ENCODE measurements at regions not wholly inside any gene's neighbourhood (a gene's known extent, or its start where the extent isn't known, plus 50 kb on each side); places are given as distances from the start of the nearest gene placed in this dataset.
"Not testable (repeated sequence)": the region's sequence is repeated elsewhere in the genome, so short reads cannot be mapped to it uniquely, and the experiment has no call there.

DNA sequence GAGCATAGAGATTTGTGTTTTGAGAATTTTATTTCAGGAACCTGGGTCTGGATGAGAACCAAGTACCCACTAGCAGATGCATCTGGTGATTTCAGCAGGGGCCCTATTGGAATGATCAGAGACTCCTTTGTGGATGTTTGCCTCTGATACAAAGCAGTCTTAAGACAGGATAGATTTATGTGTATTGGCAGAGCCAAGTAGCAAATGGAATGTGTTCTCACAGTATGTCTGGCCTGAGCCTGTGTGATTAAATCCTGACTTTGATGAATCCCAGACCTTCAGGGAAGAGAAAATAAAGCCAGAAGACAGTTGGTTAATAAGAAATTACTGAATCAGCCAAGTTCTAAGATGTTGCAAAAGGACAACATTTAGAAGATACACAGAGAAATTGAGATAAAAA is 755.5 kb upstream of the SEMA6D start:
- H3F3A ChIP-seq (ENCODE audit: insufficient read depth, low read length) = no peaks in the 10 kb centered on the region
- no peak overlapping the region for H3K9ac ChIP-seq (ENCODE audit: low read length)
- H3K9me3 ChIP-seq (replicated peaks; ENCODE audit: insufficient read depth, low read length) = no peaks in the 10 kb centered on the region
- no peak for DNase-seq
- H4K20me1 ChIP-seq (ENCODE audit: insufficient read depth, low read length) = no peaks in the 10 kb centered on the region
- no peak overlapping the region for H3K4me3 ChIP-seq (ENCODE audit: low read length)
- no peaks in the 10 kb centered on the region for H3K36me3 ChIP-seq (replicated peaks; ENCODE audit: insufficient read depth, low read length)
- H3K4me2 ChIP-seq (ENCODE audit: low read depth, low read length) = no peak overlapping the region
- H3K4me1 ChIP-seq (ENCODE audit: low read length) = no peaks in the 10 kb centered on the region
- no peaks in the 10 kb centered on the region for H3K9me2 ChIP-seq (replicated peaks; ENCODE audit: insufficient read depth, low read length)
- TF ChIP-seq EZH2 (optimal IDR thresholded peaks at IDR 0.05; ENCODE audit: low read depth, low read length) (no peak), EZH2phosphoT487 (IDR thresholded peaks at IDR 0.05; ENCODE audit: low read length) (no peak)
- TF ChIP-seq, protein P1, sequence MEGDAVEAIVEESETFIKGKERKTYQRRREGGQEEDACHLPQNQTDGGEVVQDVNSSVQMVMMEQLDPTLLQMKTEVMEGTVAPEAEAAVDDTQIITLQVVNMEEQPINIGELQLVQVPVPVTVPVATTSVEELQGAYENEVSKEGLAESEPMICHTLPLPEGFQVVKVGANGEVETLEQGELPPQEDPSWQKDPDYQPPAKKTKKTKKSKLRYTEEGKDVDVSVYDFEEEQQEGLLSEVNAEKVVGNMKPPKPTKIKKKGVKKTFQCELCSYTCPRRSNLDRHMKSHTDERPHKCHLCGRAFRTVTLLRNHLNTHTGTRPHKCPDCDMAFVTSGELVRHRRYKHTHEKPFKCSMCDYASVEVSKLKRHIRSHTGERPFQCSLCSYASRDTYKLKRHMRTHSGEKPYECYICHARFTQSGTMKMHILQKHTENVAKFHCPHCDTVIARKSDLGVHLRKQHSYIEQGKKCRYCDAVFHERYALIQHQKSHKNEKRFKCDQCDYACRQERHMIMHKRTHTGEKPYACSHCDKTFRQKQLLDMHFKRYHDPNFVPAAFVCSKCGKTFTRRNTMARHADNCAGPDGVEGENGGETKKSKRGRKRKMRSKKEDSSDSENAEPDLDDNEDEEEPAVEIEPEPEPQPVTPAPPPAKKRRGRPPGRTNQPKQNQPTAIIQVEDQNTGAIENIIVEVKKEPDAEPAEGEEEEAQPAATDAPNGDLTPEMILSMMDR (IDR thresholded peaks at IDR 0.05; ENCODE audit: low read length) = no peak
- no peak overlapping the region for H2AFZ ChIP-seq (ENCODE audit: low read length)
- H3K79me2 ChIP-seq (ENCODE audit: low read length) = no peaks in the 10 kb centered on the region
- H3K27ac ChIP-seq (ENCODE audit: low read length) = no peak overlapping the region
- no peaks in the 10 kb centered on the region for H3K27me3 ChIP-seq (replicated peaks; ENCODE audit: insufficient read depth, low read length)

DNA sequence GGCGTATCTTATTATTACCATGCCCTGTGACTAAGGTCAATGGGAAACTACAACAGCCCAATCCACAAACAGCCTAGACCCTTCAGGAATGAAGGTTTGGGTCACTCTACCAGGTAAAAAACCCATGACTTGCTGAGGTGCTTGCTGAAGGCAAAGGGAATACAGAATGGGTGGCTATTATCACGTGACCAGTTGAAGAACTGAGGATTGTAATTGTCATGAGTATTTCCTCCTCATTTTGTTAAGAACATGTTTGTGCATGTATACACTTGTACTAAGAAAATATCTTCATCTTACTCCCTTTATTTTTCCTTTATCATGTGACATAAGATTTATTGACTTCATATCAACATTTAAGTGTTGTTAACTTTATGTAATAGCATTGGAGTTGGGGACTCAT is 729.2 kb upstream of the SEMA6D start:
- H3K4me1 ChIP-seq (ENCODE audit: low read length); H3K36me3 ChIP-seq (replicated peaks; ENCODE audit: insufficient read depth, low read length); H3K27ac ChIP-seq (ENCODE audit: low read length); H3K27me3 ChIP-seq (replicated peaks; ENCODE audit: insufficient read depth, low read length); H4K20me1 ChIP-seq (ENCODE audit: insufficient read depth, low read length); H3F3A ChIP-seq (ENCODE audit: insufficient read depth, low read length); H3K4me2 ChIP-seq (ENCODE audit: low read depth, low read length); H3K4me3 ChIP-seq (ENCODE audit: low read length); H3K79me2 ChIP-seq (ENCODE audit: low read length); DNase-seq; H3K9ac ChIP-seq (ENCODE audit: low read length); H3K9me3 ChIP-seq (replicated peaks; ENCODE audit: insufficient read depth, low read length); H2AFZ ChIP-seq (ENCODE audit: low read length); H3K9me2 ChIP-seq (replicated peaks; ENCODE audit: insufficient read depth, low read length): not testable (repeated sequence)

DNA sequence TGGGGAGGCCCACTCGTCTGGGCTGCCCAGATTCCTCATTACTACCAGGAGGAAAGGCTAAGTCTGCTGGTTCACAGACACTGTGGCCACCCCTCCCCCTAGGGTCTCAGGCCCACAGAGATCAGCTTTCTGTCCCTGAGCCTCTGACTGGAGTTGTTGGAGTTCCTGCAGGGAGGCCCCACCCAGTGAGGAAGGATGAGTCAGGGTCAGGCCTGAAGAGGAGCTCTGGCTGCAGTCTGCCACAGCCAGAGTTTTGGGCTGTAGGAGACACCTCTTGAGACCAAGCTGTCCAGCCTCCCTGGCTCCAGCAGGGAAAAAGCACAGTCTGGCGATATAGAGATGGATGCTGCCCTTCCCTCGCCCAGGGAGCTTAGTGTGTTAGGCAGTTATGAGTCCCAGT is 720.9 kb upstream of the SEMA6D start:
- H4K20me1 ChIP-seq (ENCODE audit: insufficient read depth, low read length) = no peaks in the 10 kb centered on the region
- H3K9me2 ChIP-seq (replicated peaks; ENCODE audit: insufficient read depth, low read length) = no peaks in the 10 kb centered on the region
- H3K36me3 ChIP-seq (replicated peaks; ENCODE audit: insufficient read depth, low read length) = no peaks in the 10 kb centered on the region
- H3K9me3 ChIP-seq (replicated peaks; ENCODE audit: insufficient read depth, low read length) = no peaks in the 10 kb centered on the region
- TF ChIP-seq EZH2phosphoT487 (IDR thresholded peaks at IDR 0.05; ENCODE audit: low read length) = no peak
- no peak for TF ChIP-seq EZH2 (optimal IDR thresholded peaks at IDR 0.05; ENCODE audit: low read depth, low read length)
- TF ChIP-seq, protein P1 (IDR thresholded peaks at IDR 0.05; ENCODE audit: low read length) = no peak
- no peaks in the 10 kb centered on the region for H3K79me2 ChIP-seq (ENCODE audit: low read length)
- H3K4me3 ChIP-seq (ENCODE audit: low read length) = no peak overlapping the region
- no peak overlapping the region for H2AFZ ChIP-seq (ENCODE audit: low read length)
- H3F3A ChIP-seq (ENCODE audit: insufficient read depth, low read length) = no peaks in the 10 kb centered on the region
- no peak overlapping the region for H3K9ac ChIP-seq (ENCODE audit: low read length)
- DNase-seq = no peak
- no peaks in the 10 kb centered on the region for H3K27me3 ChIP-seq (replicated peaks; ENCODE audit: insufficient read depth, low read length)
- no peak overlapping the region for H3K27ac ChIP-seq (ENCODE audit: low read length)
- H3K4me2 ChIP-seq (ENCODE audit: low read depth, low read length) = no peak overlapping the region
- no peaks in the 10 kb centered on the region for H3K4me1 ChIP-seq (ENCODE audit: low read length)

DNA sequence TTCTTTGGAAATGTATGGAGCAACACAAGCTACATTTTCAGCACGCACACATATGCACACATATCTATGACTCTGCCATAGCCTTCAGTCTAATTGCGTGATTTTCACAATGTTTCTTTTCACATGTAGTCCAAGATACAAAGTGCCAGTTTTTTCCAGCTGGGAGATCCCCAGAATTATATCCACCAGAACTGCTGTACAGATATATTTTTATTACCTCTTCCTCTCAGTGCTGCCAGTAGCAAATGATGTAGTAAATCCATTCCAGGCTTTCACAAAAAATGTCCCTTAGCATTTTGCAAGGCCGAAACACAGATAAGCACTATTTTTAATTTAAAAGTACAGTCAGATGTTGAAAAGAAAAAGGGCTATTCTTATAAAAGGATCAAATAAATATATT is 719.8 kb upstream of the SEMA6D start:
- no peak overlapping the region for H2AFZ ChIP-seq (ENCODE audit: low read length)
- no peaks in the 10 kb centered on the region for H3F3A ChIP-seq (ENCODE audit: insufficient read depth, low read length)
- H3K27ac ChIP-seq (ENCODE audit: low read length) = no peak overlapping the region
- TF ChIP-seq EZH2phosphoT487 (IDR thresholded peaks at IDR 0.05; ENCODE audit: low read length) = no peak
- TF ChIP-seq EZH2 (optimal IDR thresholded peaks at IDR 0.05; ENCODE audit: low read depth, low read length) = no peak
- TF ChIP-seq, protein P1 (IDR thresholded peaks at IDR 0.05; ENCODE audit: low read length) = no peak
- no peaks in the 10 kb centered on the region for H4K20me1 ChIP-seq (ENCODE audit: insufficient read depth, low read length)
- no peaks in the 10 kb centered on the region for H3K9me3 ChIP-seq (replicated peaks; ENCODE audit: insufficient read depth, low read length)
- no peak overlapping the region for H3K4me3 ChIP-seq (ENCODE audit: low read length)
- H3K36me3 ChIP-seq (replicated peaks; ENCODE audit: insufficient read depth, low read length) = no peaks in the 10 kb centered on the region
- no peaks in the 10 kb centered on the region for H3K79me2 ChIP-seq (ENCODE audit: low read length)
- H3K9ac ChIP-seq (ENCODE audit: low read length) = no peak overlapping the region
- H3K9me2 ChIP-seq (replicated peaks; ENCODE audit: insufficient read depth, low read length) = no peaks in the 10 kb centered on the region
- no peak overlapping the region for H3K4me2 ChIP-seq (ENCODE audit: low read depth, low read length)
- DNase-seq = no peak
- H3K27me3 ChIP-seq (replicated peaks; ENCODE audit: insufficient read depth, low read length) = no peaks in the 10 kb centered on the region
- no peaks in the 10 kb centered on the region for H3K4me1 ChIP-seq (ENCODE audit: low read length)

All from MM.1S (cell line).